Gastroesophageal sphincter (tissue), 4 donors: ENCODE measurements at regions not wholly inside any gene's neighbourhood (a gene's known extent, or its start where the extent isn't known, plus 50 kb on each side); places are given as distances from the start of the nearest gene placed in this dataset.

Experiments
- ATAC-seq: fragments of 150-250 bp; one replicate; pipeline ENCODE4 v1.9.1; 2016; ENCODE audit warnings: mild to moderate bottlenecking, moderate library complexity
- H3K27ac ChIP-seq, 4 donors: fragments of 200-600 bp; sonication (generic) in 3 of 4; 1 replicate in 3 of 4; 2 replicates in 1 of 4; pipeline ENCODE4 v1.5.1; 2016 to 2019
- H3K27me3 ChIP-seq: fragments of 200-600 bp; sonication (generic); one replicate; pipeline ENCODE4 v1.5.1; 2019
- H3K36me3 ChIP-seq, 2 donors: fragments of 200-600 bp; sonication (generic); one replicate each; pipeline ENCODE4 v1.5.1; 2019; ENCODE audit warnings: control low read depth in 1 of 2
- H3K4me1 ChIP-seq, 3 donors: fragments of 200-600 bp; sonication (generic); 1 replicate in 2 of 3; 2 replicates in 1 of 3; pipeline ENCODE4 v1.5.1; 2016 to 2019; ENCODE audit warnings: control low read depth in 2 of 3
- H3K4me3 ChIP-seq, 2 donors: fragments of 200-600 bp; sonication (generic); one replicate each; pipeline ENCODE4 v1.5.1; 2019; ENCODE audit warnings: mild to moderate bottlenecking in 1 of 2, moderate library complexity in 1 of 2
- H3K9me3 ChIP-seq, 3 donors: fragments of 200-600 bp; sonication (generic); one replicate each; pipeline ENCODE4 v1.5.1; 2017 to 2019; ENCODE audit warnings: control low read depth in 2 of 3
- CTCF ChIP-seq, 4 experiments: fragments of 200-600 bp in 2 of 4; fragments of 450-650 bp in 2 of 4; sonication (generic) in 1 of 4; IDR thresholded peaks; one replicate each; pipeline ENCODE4 v1.5.1; 2017 to 2019; ENCODE audit warnings: antibody characterized with exemption in 4 of 4, mild to moderate bottlenecking in 2 of 4, moderate library complexity in 2 of 4
- EP300 ChIP-seq: sonication (generic); formaldehyde crosslinking; IDR thresholded peaks from one replicate; pipeline ENCODE4 v1.6.1; 2017; ENCODE audit warnings: antibody characterized with exemption, mild to moderate bottlenecking
- POLR2A ChIP-seq, 2 donors: fragments of 450-650 bp; IDR thresholded peaks; one replicate each; pipeline ENCODE4 v1.6.1; 2017; ENCODE audit warnings: antibody characterized with exemption in 2 of 2, mild to moderate bottlenecking in 2 of 2, moderate library complexity in 1 of 2
- POLR2AphosphoS5 ChIP-seq: sonication (generic); formaldehyde crosslinking; IDR thresholded peaks from one replicate; pipeline ENCODE4 v1.6.1; 2017; ENCODE audit warnings: antibody characterized with exemption
- WGBS, 2 donors: methylation state at CpG; one replicate each; pipeline ENCODE4 v1.1.5; 2018; ENCODE audit warnings: low coverage in 1 of 2; 5-methylcytosine and 5-hydroxymethylcytosine counted together

- Histone ChIP-seq H3K27ac (no peak overlapping the region), H3K27me3 (no peaks in the 10 kb centered on the region), H3K4me1 (no peaks in the 10 kb centered on the region), H3K36me3 (no peaks in the 10 kb centered on the region), H3K9me3 (no peaks in the 10 kb centered on the region), H3K4me3 (no peak overlapping the region)
- WGBS, 2 donors: 90% methylated on average over 11 of the region's 12 CpGs; no CpG with 5 or more reads in 1 of the 2 donors
- ATAC-seq: no peak
- TF ChIP-seq POLR2AphosphoS5: no peak
These were observed 683.5 kb upstream of the CA10 start for GRCh38 chr17:52841971-52842370.

GRCh38 chr17:52837492-52837891 is 679.0 kb upstream of the CA10 start:
- no peak for ATAC-seq
- Histone ChIP-seq H3K27ac (no peak overlapping the region), H3K4me3 (no peak overlapping the region), H3K4me1 (no peaks in the 10 kb centered on the region), H3K27me3 (no peaks in the 10 kb centered on the region), H3K36me3 (no peaks in the 10 kb centered on the region), H3K9me3 (no peaks in the 10 kb centered on the region)
- 60% methylated on average over 1 of the region's 3 CpGs; no CpG with 5 or more reads in 1 of the 2 donors for WGBS, 2 donors
- no peak for TF ChIP-seq POLR2AphosphoS5
- no peak for TF ChIP-seq POLR2A (IDR thresholded peaks at IDR 0.05)
- no peak for TF ChIP-seq CTCF (IDR thresholded peaks at IDR 0.05)
- no peak for TF ChIP-seq EP300

GRCh38 chr17:52831536-52831935 is 673.0 kb upstream of the CA10 start:
- H3K4me1 ChIP-seq: no peaks in the 10 kb centered on the region
- no peaks in the 10 kb centered on the region for H3K36me3 ChIP-seq
- no peaks in the 10 kb centered on the region for H3K27me3 ChIP-seq
- WGBS, 2 donors: 71 to 100% methylated on average over 1 of the region's 1 CpG
- TF ChIP-seq EP300 (no peak), CTCF (IDR thresholded peaks at IDR 0.05) (no peak), POLR2A (IDR thresholded peaks at IDR 0.05) (no peak), POLR2AphosphoS5 (no peak)
- ATAC-seq: no peak
- H3K27ac ChIP-seq: no peak overlapping the region
- no peaks in the 10 kb centered on the region for H3K9me3 ChIP-seq
- no peak overlapping the region for H3K4me3 ChIP-seq

- Histone ChIP-seq H3K27ac (no peak overlapping the region), H3K36me3 (no peaks in the 10 kb centered on the region), H3K4me3 (no peak overlapping the region), H3K9me3 (no peaks in the 10 kb centered on the region), H3K4me1 (no peaks in the 10 kb centered on the region), H3K27me3 (no peaks in the 10 kb centered on the region)
- no peak for ATAC-seq
- TF ChIP-seq EP300 (no peak), CTCF (IDR thresholded peaks at IDR 0.05) (no peak), POLR2A (IDR thresholded peaks at IDR 0.05) (no peak), POLR2AphosphoS5 (no peak)
- WGBS, 2 donors: 82 to 97% methylated on average over 6 to 10 of the region's 11 CpGs
These were observed 670.1 kb upstream of the CA10 start for GRCh38 chr17:52828621-52829020.

GRCh38 chr17:52827526-52827925 is 669.0 kb upstream of the CA10 start:
- Histone ChIP-seq H3K4me3 (no peak overlapping the region), H3K27me3 (no peaks in the 10 kb centered on the region), H3K9me3 (no peaks in the 10 kb centered on the region), H3K4me1 (no peaks in the 10 kb centered on the region), H3K36me3 (no peaks in the 10 kb centered on the region), H3K27ac (no peak overlapping the region)
- no peak for ATAC-seq
- TF ChIP-seq POLR2A (IDR thresholded peaks at IDR 0.05) (no peak), CTCF (IDR thresholded peaks at IDR 0.05) (no peak), EP300 (no peak), POLR2AphosphoS5 (no peak)
- 60 to 75% methylated on average over 2 to 3 of the region's 8 CpGs for WGBS, 2 donors

- Histone ChIP-seq H3K9me3 (no peaks in the 10 kb centered on the region), H3K27me3 (no peaks in the 10 kb centered on the region), H3K4me1 (no peaks in the 10 kb centered on the region), H3K36me3 (no peaks in the 10 kb centered on the region), H3K27ac (no peak overlapping the region), H3K4me3 (no peak overlapping the region)
- 0 to 67% methylated on average over 1 of the region's 3 CpGs for WGBS, 2 donors
- ATAC-seq: no peak
- TF ChIP-seq POLR2A (IDR thresholded peaks at IDR 0.05): no peak
- TF ChIP-seq EP300: no peak
- TF ChIP-seq CTCF (IDR thresholded peaks at IDR 0.05): no peak
- TF ChIP-seq POLR2AphosphoS5: no peak
These were observed 666.0 kb upstream of the CA10 start for GRCh38 chr17:52824542-52824941.
